ENCODE measurements at regions not wholly inside any gene's neighbourhood (a gene's known extent, or its start where the extent isn't known, plus 50 kb on each side); places are given as distances from the start of the nearest gene placed in this dataset.
"Not testable (repeated sequence)": the region's sequence is repeated elsewhere in the genome, so short reads cannot be mapped to it uniquely, and the experiment has no call there.

- DNase-seq: no peak
Measured at GRCh38 chr21:16186742-16187141, 457.0 kb downstream of the USP25 start.

- DNase-seq: no peak
Measured at GRCh38 chr21:16187603-16188301, 458.0 kb downstream of the USP25 start.

GRCh38 chr21:16192902-16193301, 463.1 kb downstream of the USP25 start:
- no peak for DNase-seq

GRCh38 chr21:16193496-16194094, 463.8 kb downstream of the USP25 start:
- DNase-seq: no peak

- DNase-seq: no peak
Measured at GRCh38 chr21:16194095-16194787, 464.5 kb downstream of the USP25 start.

- no peak for DNase-seq
Measured at GRCh38 chr21:16194788-16195537, 465.2 kb downstream of the USP25 start.

- DNase-seq: no peak
Measured at GRCh38 chr21:16195538-16195910, 465.7 kb downstream of the USP25 start.

GRCh38 chr21:16196001-16196400, 466.2 kb downstream of the USP25 start:
- DNase-seq: no peak

GRCh38 chr21:16198546-16198945, 468.8 kb downstream of the USP25 start:
- DNase-seq: no peak

GRCh38 chr21:16199539-16199938, 469.8 kb downstream of the USP25 start:
- DNase-seq: no peak

GRCh38 chr21:16201718-16202117, 471.9 kb downstream of the USP25 start:
- DNase-seq: no peak

- DNase-seq: no peak
Measured at GRCh38 chr21:16205527-16205926, 475.7 kb downstream of the USP25 start.

GRCh38 chr21:16211339-16212303, 481.8 kb downstream of the USP25 start:
- DNase-seq: no peak

- no peak for DNase-seq
Measured at GRCh38 chr21:16213518-16213917, 483.7 kb downstream of the USP25 start.

- no peak for DNase-seq
Measured at GRCh38 chr21:16215193-16215592, 485.4 kb downstream of the USP25 start.

GRCh38 chr21:16215663-16216183, 485.9 kb downstream of the USP25 start:
- DNase-seq: no peak

- DNase-seq: no peak
Measured at GRCh38 chr21:16216288-16216962, 486.6 kb downstream of the USP25 start.

GRCh38 chr21:16218682-16219343, 489.0 kb downstream of the USP25 start:
- no peak for DNase-seq

- not testable (repeated sequence) for DNase-seq
Measured at GRCh38 chr21:16224756-16225155, 495.0 kb downstream of the USP25 start.

- DNase-seq: no peak
Measured at GRCh38 chr21:16239659-16240265, 510.0 kb downstream of the USP25 start.

All from activated CD4-positive, alpha-beta T cell treated with anti-CD3 and anti-CD28 coated beads, Interleukin-2, amount 50 U/mL, for 4 hours (primary cell).